Stomach smooth muscle (tissue), 2 donors: ENCODE measurements at regions not wholly inside any gene's neighbourhood (a gene's known extent, or its start where the extent isn't known, plus 50 kb on each side); places are given as distances from the start of the nearest gene placed in this dataset.

Source experiments
- H3K27ac ChIP-seq: one replicate; pipeline ENCODE4 v1.7.0; 2013; ENCODE audit warnings: mild to moderate bottlenecking, low read length, inconsistent platforms
- H3K27me3 ChIP-seq, 2 donors: one replicate each; pipeline ENCODE4 v1.7.0; 2013; ENCODE audit warnings: low read length in 2 of 2; ENCODE audit not compliant: insufficient read depth in 2 of 2, control insufficient read depth in 1 of 2
- H3K36me3 ChIP-seq, 2 donors: one replicate each; pipeline ENCODE4 v1.7.0; 2013; ENCODE audit warnings: low read length in 2 of 2; ENCODE audit not compliant: control insufficient read depth in 2 of 2, insufficient read depth in 2 of 2
- H3K4me1 ChIP-seq: one replicate; pipeline ENCODE4 v1.7.0; 2013; ENCODE audit warnings: low read length; ENCODE audit not compliant: control insufficient read depth, insufficient read depth
- H3K4me3 ChIP-seq, 2 donors: one replicate each; pipeline ENCODE4 v1.7.0; 2013; ENCODE audit warnings: low read length in 2 of 2
- H3K9ac ChIP-seq, 2 donors: one replicate each; pipeline ENCODE4 v1.7.0; 2013; ENCODE audit warnings: low read length in 2 of 2, mild to moderate bottlenecking in 1 of 2
- H3K9me3 ChIP-seq, 2 donors: one replicate each; pipeline ENCODE4 v1.7.0; 2013; ENCODE audit warnings: low read length in 2 of 2; ENCODE audit not compliant: control insufficient read depth in 2 of 2
- donor health status: healthy.
- donor health status: Pancreatic carcinoma.

DNA sequence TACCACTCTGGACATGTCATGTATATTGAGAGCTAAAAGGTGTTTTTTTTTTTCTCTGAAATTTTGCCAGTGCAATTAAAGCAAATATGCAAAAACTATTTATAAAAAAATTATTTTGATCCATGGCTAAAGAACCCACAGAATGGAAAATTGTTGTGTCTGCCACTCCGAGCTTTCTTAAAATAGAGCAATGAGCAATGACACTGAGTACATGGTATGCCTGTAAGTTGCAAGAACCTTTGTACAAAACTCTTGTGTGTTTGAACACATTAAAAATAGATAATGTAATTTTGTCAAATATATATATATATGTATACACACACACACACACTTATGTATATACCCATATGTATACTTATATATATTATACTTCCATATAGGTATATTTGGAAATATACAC lies 1530.9 kb upstream of the B3GALT2 start:
- no peaks in the 10 kb centered on the region for H3K36me3 ChIP-seq
- H3K9me3 ChIP-seq: no peaks in the 10 kb centered on the region
- no peak overlapping the region for H3K9ac ChIP-seq
- no peak overlapping the region for H3K4me3 ChIP-seq
- no peak overlapping the region for H3K27ac ChIP-seq
- no peaks in the 10 kb centered on the region for H3K27me3 ChIP-seq
- no peaks in the 10 kb centered on the region for H3K4me1 ChIP-seq

- no peaks in the 10 kb centered on the region for H3K27me3 ChIP-seq
- H3K9me3 ChIP-seq: no peaks in the 10 kb centered on the region
- H3K4me1 ChIP-seq: no peaks in the 10 kb centered on the region
- no peak overlapping the region for H3K27ac ChIP-seq
- no peaks in the 10 kb centered on the region for H3K36me3 ChIP-seq
- no peak overlapping the region for H3K4me3 ChIP-seq
- H3K9ac ChIP-seq: no peak overlapping the region
These were observed 1524.3 kb upstream of the B3GALT2 start for GRCh38 chr1:194710671-194711070.

DNA sequence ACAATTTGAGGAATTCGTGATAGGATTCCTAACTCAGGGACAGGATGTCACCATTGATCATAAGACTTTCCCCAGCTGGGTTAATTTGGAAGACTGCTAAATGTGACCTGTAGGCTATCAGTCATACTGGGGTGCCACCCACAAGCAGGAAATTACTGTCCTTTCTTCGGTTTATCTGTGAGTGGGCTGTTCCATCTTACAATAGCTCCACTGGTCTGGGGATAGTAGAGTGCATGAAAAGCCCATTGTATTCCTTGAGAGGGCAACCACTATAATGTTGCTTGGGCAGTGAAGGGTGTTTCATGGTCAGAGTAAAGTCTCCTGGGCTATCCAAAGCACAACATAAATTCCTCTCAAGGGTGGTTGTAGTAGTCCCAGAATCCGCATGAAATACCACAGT lies 1523.0 kb upstream of the B3GALT2 start:
- Histone ChIP-seq H3K36me3 (no peaks in the 10 kb centered on the region), H3K9ac (no peak overlapping the region), H3K9me3 (no peaks in the 10 kb centered on the region), H3K4me3 (no peak overlapping the region), H3K27me3 (no peaks in the 10 kb centered on the region), H3K27ac (no peak overlapping the region), H3K4me1 (no peaks in the 10 kb centered on the region)

DNA sequence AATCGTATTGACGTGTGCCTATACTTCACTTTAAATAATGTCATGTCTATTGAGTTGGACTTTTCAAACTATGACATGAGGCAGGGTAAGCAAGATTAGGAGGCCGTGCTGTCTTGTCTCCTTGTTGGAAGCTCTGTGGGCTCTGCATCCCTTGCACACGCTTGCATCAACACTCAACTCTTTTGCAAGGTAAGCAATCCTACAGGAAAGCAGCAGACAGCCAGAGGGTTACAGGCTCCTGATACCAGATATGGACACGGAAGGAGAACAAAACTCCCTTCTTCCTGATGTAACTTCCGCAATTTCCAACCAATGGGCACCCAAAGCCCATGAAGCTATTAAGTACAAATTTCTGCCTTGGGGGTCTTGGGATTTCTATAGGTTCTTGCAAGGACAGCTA lies 1520.7 kb upstream of the B3GALT2 start:
- H3K36me3 ChIP-seq: no peaks in the 10 kb centered on the region
- H3K4me1 ChIP-seq: no peaks in the 10 kb centered on the region
- no peak overlapping the region for H3K4me3 ChIP-seq

DNA sequence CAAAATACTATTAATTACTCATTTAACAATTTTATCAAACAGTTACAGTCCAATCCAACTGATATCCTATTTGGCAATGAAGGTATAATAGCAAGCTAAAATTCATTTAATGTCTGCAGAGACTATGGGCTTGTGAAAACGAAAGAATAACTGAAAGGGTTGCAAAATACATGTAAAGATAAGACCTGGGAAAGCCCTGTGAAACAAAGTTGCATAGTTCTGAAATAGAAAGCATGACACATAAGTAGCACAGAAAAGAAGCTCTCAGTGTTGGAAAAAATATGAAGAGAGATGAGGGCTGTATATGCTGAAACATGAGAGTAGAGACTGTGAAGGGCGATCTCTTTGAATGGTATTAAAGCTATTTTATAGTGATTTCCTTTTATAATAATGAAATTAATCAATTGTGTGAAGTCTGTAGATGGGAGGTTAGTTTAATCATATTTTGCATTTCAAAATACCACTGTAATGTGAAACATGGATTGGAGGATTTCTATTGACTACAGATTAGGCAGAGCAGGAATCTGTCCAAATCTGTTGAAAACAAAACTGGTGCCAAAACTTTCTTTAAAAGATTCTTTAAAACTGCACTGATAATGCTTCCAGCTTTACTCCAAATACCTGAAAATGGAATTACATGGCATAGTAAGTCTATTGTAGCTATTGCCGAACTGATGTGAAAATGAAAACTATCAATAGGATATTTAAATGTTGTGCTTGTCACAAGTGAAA lies 1518.9 kb upstream of the B3GALT2 start:
- no peaks in the 10 kb centered on the region for H3K36me3 ChIP-seq
- H3K4me3 ChIP-seq: no peak overlapping the region
- no peak overlapping the region for H3K9ac ChIP-seq
- no peaks in the 10 kb centered on the region for H3K9me3 ChIP-seq
- H3K27ac ChIP-seq: no peak overlapping the region
- no peaks in the 10 kb centered on the region for H3K4me1 ChIP-seq
- no peaks in the 10 kb centered on the region for H3K27me3 ChIP-seq

More for the DNA sequence above, 1520.7 kb upstream of the B3GALT2 start:
- H3K9ac ChIP-seq: no peak overlapping the region
- H3K27me3 ChIP-seq: no peaks in the 10 kb centered on the region
- H3K27ac ChIP-seq: no peak overlapping the region
- H3K9me3 ChIP-seq: no peaks in the 10 kb centered on the region

DNA sequence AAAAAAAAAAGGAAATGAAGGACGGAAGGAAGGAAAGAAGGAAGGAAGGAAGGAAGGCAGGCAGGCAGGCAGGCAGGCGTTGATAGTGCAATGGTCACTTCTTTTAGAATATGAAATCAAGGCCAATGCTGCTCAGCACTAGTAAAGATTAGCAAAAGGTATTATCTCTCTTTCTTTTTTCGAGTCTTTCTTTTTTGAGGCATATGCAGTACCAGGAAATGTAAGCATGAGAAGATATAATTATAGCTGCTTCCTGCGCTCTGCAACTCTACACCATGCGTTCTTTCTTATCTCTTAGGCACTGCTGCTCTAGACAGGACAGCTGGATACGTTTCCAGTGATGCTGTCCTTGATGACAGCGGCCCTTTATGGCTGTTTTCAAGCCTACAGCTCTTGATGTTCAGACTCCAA lies 1512.5 kb upstream of the B3GALT2 start:
- Histone ChIP-seq H3K36me3 (no peaks in the 10 kb centered on the region), H3K9ac (no peak overlapping the region), H3K9me3 (no peaks in the 10 kb centered on the region), H3K27me3 (no peaks in the 10 kb centered on the region), H3K4me1 (no peaks in the 10 kb centered on the region), H3K27ac (no peak overlapping the region), H3K4me3 (no peak overlapping the region)

DNA sequence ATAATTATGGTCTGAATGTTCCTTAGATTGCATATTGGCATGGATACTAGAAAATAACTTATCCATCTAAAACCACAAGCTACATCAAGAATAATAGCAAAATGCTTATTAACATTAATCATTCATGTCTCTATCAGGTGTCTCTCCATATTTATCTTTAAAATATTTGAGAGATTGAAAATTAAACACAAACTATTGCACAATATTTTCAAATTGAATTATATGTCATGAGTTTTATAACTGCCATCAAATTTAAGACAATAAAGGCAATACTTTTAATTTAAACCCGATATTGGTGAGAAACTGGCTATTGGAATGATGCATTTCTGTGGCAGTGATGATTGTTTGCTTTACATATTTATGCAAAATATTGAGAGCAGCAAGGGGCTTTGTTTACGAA lies 1506.8 kb upstream of the B3GALT2 start:
- H3K27ac ChIP-seq: no peak overlapping the region
- H3K36me3 ChIP-seq: no peaks in the 10 kb centered on the region

DNA sequence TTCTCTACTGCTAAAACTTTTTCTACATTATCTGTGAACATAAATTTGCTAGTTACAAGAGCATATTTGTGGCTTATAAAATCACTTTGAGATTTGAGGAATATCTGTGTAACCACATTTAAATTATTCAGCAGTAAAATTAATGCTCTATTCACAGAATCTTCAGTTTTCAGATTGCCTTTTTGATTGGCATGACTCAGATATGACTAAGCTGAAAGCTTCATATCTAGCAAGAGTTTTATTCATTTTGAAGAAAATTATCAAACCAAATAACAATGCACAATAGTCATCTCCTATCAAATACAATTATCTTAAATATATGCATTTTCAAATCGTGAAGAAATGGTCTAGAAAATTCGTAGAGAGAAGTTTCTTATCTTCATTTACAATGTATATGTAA lies 1498.2 kb upstream of the B3GALT2 start:
- H3K4me1 ChIP-seq: no peaks in the 10 kb centered on the region
- no peaks in the 10 kb centered on the region for H3K27me3 ChIP-seq
- no peaks in the 10 kb centered on the region for H3K9me3 ChIP-seq
- no peak overlapping the region for H3K27ac ChIP-seq
- no peaks in the 10 kb centered on the region for H3K36me3 ChIP-seq
- no peak overlapping the region for H3K9ac ChIP-seq
- H3K4me3 ChIP-seq: no peak overlapping the region

More for the DNA sequence above, 1506.8 kb upstream of the B3GALT2 start:
- Histone ChIP-seq H3K27me3 (no peaks in the 10 kb centered on the region), H3K4me3 (no peak overlapping the region), H3K9ac (no peak overlapping the region), H3K4me1 (no peaks in the 10 kb centered on the region), H3K9me3 (no peaks in the 10 kb centered on the region)

DNA sequence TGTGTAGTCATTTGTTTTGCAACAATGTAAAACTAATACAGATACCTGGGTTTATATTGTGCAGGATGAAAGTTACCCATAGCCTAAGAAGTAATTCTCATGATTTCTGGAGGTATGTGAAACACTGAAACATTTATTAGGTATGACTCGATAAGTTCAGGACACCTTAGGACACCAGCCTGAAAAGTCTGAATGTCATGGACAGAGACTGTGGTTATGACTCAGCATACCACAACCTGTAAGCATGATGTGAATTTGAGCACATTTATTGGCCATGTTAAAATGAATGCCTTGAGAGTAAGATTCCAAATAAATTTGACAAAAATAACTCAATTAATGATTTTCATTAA lies 1471.7 kb upstream of the B3GALT2 start:
- H3K4me3 ChIP-seq: no peak overlapping the region
- no peaks in the 10 kb centered on the region for H3K4me1 ChIP-seq
- H3K36me3 ChIP-seq: no peaks in the 10 kb centered on the region
- H3K27me3 ChIP-seq: no peaks in the 10 kb centered on the region
- no peak overlapping the region for H3K9ac ChIP-seq
- no peaks in the 10 kb centered on the region for H3K9me3 ChIP-seq
- no peak overlapping the region for H3K27ac ChIP-seq

DNA sequence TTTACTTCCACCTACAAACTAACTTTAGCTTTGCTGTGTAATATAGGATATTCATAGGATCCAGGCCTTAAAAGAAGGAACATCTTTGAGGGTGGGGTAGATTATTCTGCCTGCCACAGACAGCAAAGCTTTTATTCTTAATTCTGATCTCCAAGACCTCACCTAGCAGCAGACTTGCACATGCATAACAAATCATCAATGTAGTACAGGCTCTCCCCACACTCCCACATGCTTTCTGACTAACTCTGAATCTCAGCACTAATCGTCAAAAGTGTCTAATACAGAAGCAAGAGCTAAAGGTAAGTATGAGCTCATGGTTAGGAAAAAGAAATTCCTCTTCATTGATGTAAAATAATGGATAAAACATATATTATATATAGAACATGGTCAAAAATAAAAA lies 1468.5 kb upstream of the B3GALT2 start:
- Histone ChIP-seq H3K4me1 (no peaks in the 10 kb centered on the region), H3K9me3 (no peaks in the 10 kb centered on the region), H3K27me3 (no peaks in the 10 kb centered on the region), H3K9ac (no peak overlapping the region), H3K36me3 (no peaks in the 10 kb centered on the region), H3K4me3 (no peak overlapping the region), H3K27ac (no peak overlapping the region)

- H3K4me3 ChIP-seq: no peak overlapping the region
- no peaks in the 10 kb centered on the region for H3K9me3 ChIP-seq
- no peaks in the 10 kb centered on the region for H3K27me3 ChIP-seq
- no peaks in the 10 kb centered on the region for H3K4me1 ChIP-seq
- H3K9ac ChIP-seq: no peak overlapping the region
- no peaks in the 10 kb centered on the region for H3K36me3 ChIP-seq
- H3K27ac ChIP-seq: no peak overlapping the region
These were observed 1467.0 kb upstream of the B3GALT2 start for GRCh38 chr1:194653385-194653784.
